GM19023 (cell line): ENCODE measurements at regions not wholly inside any gene's neighbourhood (a gene's known extent, or its start where the extent isn't known, plus 50 kb on each side); places are given as distances from the start of the nearest gene placed in this dataset.

Experiments
- ATAC-seq: cut with Tn5 transposase; IDR thresholded peaks from one replicate; pipeline ENCODE4 v1.9.1; 2021; ENCODE audit warnings: mild to moderate bottlenecking, moderate library complexity; ENCODE audit not compliant: unreplicated experiment

DNA sequence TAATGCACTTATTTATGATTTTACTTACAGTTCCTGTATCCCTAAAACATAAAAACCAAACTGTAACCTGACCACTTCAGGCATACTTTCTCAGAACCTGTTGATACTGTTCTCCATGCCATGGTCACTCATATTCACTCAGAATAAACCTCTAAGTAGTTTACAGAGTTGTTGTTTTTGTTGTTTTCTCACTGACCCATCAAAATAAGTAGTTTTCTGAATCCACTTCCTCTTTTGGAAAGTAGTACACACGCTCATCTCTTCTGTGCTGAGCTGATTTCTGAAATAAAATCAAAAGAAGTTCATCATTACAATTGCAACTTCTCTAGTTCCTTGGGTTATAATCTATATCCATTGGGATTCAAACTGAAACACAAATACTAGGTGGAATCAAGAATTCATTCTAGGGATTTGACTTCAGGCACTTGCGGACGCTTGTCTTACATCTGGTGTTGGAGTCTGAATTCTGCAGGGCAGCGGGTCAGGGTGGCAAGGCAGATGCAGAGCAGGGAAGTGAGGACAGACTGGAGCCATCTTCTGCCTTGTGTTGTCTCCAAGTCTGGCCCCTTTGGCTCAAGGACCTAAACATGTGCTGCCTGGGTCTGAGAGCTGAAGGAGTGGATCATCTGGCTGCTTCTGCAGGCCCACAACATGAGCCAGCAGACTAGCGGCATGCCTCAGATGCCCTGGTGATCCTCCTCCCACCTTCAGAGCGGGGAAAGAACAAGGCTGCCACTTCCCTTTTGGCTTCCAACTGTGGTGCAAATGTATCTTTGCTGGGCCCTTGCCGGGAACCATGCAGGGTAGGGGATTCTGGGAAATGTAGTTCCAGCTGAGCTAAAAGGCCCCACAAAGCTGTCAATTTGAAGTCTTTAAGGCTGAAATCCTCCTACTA, 167.9 kb upstream of the MYLIP start:
- ATAC-seq, result no peak

DNA sequence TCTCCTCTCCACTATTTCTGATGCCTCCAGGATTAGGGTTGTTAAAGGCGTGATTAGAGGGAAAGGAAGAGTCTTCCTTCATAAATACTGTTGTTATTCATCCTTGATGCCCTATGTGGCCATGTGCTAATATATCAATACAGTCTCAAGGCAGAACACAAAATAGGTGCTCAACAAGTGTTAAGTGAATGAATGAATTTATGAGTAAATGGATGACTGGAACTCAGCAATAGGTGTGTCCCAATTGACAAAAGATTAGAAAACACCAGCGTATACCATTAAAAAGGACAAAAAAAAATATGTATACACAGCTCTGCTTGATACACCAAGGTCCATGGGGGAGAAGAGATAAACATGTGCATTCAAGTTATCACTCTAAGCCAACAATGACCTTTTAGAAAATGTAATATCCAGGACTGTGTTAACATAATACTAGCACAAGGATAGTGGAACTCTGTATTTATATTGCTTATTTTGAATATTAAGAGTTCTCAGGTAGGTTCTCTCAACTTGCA, 171.2 kb upstream of the MYLIP start:
- ATAC-seq, result no peak

DNA sequence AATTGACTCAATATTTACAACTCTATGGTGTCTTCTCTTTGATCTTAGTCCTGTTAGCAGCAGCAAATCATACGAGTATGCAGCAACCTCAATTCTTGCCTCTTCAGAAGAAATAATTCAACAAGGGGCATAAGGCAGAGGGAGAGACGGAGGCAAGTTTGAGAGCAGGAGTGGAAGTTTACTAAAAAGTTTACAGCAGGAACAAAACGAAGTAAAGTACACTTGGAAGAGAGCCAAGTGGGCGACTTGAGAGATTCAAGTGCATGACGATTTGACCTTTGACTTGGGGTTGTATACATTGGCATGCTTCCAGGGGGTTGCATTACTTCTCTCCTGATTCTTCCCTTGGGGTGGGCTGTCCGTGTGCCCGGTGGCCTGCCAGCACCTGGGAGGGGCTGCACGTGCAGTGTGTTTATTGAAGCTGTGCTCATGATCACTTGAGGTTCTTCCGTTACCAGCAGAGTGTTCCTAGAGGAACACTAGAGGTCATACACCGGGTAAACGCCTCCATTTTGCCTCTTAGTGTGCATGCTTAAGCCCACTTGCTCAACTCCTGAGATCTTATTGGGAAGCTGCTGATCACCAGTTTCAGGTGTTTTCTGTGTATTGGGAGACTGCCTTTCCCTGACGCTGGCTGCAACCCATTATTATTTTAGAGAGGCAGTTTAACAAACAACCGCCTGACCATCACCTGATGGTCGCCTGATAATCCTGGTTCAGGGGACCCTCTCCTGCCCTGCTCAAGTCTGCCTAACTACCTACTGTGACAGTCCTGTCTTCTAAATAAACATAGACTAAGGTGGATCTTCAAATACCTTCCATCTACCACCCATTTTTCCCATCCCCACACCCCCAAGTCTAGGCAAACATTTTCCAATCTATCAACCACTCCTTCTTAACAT, 172.4 kb upstream of the MYLIP start:
- ATAC-seq, result no peak

DNA sequence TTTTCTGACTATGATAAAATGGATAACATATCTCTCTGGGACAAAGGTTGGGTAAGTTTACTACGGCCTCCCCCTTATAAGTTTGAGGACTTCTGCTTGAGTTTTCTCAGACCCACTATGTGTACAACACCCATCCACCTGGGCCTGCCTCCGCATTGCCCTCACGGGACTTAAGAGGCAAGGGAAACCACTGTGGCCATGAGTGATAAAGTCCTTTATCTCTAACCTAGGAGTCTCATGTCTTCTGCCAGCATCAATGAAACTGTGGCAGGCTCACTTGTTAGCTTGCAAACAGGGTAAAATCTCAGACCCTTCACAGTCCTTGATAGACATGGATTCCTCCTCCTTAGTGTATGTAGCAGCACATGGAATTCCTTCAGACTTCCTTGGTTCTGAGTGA, 173.4 kb upstream of the MYLIP start:
- ATAC-seq, result no peak

DNA sequence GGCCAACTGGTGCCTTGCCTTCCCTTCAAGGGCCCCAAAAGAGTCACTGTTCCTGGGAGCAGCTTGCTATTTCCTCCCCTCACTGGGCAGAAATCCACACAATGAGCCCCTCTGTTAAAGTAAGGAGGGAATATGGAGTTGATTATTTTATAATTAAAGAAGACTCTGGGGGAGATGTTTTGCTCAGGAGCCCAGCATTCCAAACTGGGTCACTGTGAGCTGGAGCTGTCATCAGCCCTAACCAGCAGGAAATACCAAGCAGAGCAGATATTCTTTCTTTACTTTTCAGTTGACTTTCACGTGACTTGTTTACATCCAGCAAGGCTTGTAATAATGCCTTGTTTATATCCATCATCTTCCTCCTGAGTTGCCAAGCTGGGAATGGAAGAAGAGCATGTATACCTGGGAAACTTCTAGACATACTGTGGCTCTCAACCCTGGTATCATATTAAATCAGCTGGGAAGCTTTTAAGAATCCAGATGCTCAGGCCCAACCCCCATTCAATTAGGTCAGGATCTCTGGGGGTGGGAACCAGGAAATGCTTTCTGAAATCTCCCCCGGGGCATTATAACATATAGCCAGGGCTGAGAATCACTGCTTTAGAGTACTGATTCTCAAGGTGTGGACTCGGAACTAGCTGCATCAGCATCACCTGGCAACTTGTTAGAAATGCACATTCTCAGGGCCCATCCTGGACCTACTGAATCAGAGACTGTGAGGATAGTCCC, 175.6 kb upstream of the MYLIP start:
- ATAC-seq, result no peak

DNA sequence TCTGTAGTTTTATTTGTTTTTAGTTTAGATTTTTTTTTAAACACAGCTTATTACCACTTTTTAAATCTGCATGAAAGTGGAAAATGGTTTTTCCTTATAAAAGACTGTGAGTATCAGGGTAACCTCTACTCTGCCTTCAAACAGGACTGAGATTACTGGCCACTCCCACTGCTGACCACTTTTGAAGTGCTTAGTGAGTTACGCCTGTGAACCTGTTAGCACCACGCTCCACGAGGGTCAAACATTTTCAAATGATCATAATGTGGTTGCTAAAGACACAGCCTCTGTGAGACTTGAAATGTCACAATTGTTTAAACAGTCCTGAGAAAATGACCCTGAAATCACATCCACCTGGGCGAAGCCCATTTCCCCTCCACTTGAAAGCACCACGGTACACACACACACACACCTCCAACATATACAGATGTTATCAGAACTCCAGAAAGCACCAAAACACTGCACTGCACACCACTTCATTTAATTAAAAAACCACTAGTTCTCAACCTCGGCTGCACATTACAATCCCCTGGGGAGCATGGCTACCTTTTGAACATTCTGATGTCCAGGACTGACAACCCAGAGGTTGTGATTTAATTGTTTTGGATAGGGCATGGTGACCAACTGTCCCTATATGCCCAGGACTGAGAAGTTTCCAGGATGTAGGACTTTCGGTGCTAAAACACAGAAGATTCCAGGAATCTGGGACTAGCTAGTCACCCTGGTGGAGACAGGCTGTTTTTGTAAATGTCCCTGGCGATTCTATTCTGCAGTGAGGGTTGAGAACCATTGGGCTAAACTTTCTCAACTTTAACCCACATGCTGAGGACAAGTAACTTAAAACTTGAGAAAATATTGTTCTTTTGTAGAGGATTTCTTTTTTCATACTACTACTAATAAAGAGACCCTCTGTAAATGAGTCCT, 176.4 kb upstream of the MYLIP start:
- no peak for ATAC-seq

DNA sequence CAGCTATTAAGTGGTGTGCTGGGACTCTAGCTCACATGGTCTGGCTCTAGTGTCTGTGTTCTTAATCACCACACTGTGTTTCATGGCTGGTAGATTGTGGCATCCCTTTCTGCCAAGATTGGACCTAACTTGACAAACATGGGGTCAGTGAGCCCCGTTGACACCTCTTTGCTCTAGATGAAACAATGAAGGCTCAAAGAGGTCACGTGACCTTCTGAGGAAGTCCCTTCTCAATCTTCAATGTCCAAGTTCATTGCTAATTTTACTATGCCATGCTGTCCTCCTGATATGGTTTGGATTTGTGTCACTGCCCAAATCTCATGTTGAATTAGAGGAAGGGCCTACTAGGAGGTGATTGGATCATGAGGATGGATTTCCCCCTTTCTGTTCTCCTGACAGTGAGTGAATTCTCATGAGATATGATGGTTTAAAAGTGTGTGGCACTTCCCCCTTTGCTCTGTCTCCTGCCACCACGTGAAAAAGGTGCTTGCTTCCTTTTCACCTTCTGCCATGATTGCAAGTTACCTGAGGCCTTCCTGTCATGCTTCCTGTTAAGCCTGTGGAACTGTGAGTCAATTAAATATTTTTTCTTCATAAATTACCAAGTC, 177.8 kb upstream of the MYLIP start:
- no peak for ATAC-seq

DNA sequence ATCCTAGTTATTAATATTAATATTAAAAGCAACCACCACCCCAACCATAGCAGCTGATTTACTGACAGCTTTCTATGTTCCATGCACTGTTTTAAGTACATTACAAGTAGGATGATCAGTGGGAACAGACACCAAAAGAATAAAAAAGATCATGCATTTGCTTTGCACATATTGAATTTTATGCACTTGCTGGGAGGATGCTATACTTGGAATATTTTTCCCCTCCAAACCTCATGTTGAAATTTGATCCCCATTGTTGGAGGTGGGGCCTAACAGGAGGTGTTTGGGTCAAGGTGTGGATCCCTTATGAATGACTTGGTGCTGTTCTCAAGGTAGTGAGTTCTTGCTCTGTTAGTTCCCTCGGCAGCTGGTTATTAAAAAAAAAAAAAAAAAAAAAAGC, 178.9 kb upstream of the MYLIP start:
- no peak for ATAC-seq

DNA sequence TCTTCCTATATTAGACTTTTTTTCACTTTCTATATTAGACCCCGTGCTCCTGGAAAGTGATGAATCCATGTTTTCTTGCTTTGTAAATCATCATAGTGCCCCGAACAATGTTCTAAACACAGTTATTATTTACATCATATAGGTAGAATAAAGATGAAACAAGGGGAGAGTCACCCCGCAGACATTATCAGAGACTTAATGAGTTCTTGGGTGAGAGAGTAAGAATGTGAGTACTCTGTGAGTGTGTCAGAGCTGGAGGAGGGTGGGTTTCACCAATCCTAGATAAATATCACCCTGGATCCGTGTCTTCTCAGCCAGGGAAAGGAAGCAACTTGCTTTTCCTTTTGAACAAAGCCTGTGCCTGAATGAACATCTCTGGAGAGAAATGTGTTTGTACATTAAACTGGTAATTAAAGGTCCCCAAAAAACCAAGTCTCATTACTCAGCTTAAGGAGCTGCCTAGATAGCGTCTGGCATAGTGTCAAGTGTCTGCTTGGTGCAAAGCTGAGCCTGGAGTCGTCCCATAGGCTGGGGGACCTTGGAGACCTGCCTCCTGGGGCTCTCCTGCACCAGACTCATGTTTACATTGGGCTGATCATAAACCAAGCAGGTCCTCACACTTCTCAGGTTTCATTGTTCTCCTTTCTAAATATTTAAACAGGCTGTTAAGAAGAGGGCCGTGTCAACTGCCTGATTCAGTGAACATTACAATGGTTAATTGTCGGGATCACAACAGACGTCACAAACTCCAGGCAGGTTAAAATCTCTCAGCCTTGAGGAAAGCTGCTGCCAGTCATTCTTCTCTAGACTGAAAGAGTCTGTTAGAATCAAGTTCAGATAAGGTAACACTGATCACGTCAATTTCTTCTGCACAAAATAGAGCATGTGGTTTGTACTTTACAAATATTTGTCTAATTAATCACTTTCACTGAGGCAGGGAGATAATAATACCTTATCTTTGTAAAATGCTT, 179.7 kb upstream of the MYLIP start:
- ATAC-seq, result no peak

DNA sequence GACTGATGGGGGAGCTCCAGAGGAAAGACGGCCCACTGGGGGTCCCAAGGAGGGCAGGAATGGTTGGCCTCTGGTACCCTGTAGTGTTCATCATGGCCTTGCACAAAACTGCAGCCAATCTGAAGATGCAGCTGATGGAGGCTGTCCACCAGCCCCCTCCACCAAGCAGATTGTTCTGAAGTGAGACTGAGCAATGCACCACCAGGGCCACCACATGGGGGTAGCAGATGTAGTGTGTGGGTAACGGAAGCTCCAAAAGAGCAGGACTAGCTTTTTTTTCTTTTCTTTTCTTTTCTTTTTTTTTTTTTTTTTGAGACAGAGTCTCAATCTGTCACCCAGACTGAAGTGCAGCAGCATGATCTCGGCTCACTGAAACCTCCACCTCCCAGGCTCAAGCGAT, 181.0 kb upstream of the MYLIP start:
- no peak for ATAC-seq

DNA sequence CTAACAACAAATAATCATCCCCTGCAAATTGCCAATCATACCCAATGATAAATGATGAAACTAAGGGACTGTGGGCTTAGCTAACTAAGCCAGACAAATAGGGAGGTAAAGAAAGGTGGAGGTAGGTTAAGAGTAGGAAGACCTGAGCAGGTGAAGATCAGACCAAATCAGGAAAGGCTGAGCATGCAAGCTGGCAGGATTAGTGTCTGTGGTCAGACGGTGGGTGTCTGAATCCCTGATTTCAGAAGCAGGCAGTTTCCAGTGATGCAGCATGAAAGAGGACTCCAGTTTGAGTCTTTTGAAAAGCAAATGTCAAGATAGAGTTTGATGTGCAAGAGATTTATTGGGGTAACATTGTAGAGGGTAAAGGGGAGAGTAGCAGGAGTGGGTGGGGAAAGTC, 181.4 kb upstream of the MYLIP start:
- no peak for ATAC-seq

DNA sequence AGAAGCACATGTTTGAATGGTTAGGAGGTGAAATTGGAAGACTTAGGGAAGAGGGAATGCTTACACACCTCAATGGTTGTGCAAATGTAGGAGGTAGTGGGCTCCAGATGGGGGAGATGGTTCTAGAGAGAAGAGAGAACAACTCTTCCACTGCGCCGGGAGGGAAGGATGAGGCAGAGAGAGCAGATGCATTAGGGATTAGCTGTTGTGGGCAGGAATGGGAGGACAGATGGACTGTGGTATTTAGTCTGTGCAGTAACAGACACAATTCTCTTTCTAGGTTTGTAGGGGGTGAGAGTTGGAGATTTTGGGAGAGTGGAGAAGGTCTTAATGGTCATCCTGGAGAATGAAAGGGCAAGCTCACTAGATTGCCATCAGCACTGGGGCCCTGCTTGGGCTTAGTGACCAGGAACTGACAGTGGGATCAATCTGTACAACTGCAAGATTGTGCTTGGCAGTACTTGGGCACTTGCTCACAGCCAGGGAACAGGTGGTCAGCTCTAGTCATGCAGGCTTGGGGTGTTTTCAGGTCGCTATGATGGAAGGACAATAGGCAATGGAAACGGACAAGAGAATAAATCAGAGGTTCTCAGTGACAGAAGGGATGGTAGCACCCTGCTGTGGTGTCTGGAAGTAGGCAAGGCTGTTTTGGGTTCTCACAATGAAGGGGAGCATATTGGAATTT, 182.0 kb upstream of the MYLIP start:
- ATAC-seq, result no peak

DNA sequence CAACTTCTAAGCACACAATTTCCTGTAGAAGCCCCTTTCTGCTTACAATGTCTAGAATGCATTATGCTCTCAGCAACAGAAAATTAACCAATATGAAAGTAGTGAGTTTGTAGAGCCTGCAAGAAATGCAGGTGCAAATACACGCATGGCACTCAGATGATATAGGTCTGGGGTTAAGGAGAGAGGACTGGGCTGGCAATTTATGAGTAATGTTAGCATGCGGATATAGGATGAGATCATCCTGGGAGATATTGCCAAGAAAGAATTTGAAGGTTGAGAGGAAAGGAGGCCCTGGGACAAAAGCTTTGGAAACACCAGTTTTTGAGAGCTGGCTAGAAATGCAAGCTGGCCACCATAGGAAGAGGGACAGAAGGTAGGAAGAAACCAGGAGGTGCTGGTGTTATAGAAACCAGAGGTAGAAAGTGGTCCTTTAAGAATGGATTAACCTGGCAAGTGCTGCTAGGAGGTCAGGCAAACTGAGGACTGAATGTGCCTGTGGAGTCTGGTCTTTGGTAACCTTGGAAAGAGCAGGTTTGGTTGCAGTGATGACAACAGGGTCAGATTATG, 183.2 kb upstream of the MYLIP start:
- no peak for ATAC-seq

DNA sequence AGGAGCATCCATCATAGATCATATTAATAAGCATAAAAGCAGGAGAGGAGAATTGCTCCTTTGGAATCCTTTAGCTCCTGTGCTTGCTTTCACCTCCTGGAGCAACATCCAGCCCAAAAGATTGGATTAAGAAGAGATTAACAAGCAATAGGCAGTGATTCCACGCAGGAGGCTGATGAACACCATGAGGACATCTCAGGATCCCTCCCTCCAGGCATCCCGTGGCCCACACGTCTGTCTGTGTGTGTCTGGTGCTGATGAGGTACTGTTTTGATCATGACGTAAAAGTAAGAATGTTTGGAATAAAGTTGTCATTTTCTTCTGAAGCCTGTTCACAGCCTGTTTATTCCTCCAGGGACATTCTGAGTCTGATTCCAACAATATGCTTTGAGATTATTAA, 185.5 kb upstream of the MYLIP start:
- no peak for ATAC-seq

DNA sequence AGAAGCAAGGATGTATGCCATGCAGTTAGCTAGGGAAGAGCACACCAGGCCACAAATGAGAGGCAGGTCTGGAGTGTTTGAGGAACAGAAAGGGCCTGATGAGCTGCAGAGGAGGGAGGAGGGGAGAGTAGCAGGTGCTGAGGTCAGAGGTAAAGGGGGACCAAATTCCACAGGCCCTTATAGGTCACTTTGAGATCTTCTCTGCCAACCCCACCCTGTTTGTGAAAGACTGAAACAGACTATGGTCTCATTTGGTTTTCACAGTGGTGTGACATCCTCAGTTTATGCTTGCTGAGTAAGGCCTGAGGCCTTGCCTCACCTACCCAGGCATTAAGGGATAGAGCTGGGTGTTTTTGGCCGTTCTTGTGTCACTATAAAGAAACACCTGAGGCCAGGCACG, 187.7 kb upstream of the MYLIP start:
- ATAC-seq, result peak; percentile 63

DNA sequence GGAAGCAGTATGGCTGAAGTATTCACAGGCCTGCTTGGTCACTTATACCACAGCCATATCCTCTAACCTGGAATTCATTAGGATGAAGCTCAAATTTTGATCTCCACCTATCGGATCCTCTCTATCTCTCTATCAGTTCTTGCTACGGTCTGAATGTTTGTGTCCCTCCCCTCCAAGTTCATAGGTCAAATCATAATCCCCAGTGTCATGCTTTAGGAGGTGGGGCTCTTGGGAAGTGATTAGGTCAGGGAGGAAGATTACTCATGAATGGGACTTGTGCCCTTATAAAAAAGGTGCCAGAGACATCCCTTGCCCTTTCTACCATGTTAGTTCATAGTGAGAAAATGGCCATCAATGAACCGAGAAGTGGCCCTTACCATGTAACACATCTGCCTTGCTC, 190.8 kb upstream of the MYLIP start:
- no peak for ATAC-seq

DNA sequence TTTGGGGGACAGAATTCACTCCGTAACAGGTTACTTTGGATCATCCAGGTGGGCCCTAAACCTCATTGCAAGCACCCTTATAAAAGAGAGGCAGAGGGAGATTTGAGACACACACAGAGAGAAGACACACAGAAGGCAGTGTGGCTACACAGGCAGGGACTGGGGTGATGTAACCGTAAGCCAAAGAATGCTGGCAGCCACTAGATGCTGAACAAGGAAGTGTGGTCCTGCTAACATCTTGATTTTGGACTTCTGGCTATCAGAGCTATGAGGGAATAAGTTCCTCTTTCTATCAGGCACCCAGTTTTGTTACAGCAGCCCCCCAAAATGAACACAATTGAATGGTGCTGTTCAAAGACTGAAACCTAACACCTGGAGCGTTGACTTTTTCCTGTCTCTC, 191.3 kb upstream of the MYLIP start:
- no peak for ATAC-seq

DNA sequence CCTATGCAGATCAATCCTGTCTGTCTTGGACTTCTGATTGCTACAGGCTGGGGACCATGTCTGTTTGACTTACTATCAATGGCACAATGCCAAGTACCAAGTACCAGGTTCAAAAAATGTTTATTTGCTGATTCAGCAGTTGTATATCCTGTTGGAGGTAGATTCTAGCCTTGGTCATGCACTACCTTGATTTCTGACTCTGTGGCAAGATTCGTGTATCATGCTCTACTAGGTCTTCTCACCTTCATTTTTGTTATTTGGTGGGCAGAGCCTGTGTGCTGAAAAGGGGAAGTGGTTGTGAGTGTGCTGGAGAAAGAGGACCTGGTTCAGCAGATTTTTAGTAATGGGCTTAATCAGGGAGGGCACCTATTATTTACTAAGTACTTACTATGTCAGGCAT, 192.4 kb upstream of the MYLIP start:
- no peak for ATAC-seq
